HG02588 (cell line): ENCODE measurements at regions not wholly inside any gene's neighbourhood (a gene's known extent, or its start where the extent isn't known, plus 50 kb on each side); places are given as distances from the start of the nearest gene placed in this dataset.

Experiments used
- ATAC-seq: cut with Tn5 transposase; IDR thresholded peaks from one replicate; pipeline ENCODE4 v1.9.1; 2021; ENCODE audit warnings: mild to moderate bottlenecking, moderate library complexity; ENCODE audit not compliant: unreplicated experiment

DNA sequence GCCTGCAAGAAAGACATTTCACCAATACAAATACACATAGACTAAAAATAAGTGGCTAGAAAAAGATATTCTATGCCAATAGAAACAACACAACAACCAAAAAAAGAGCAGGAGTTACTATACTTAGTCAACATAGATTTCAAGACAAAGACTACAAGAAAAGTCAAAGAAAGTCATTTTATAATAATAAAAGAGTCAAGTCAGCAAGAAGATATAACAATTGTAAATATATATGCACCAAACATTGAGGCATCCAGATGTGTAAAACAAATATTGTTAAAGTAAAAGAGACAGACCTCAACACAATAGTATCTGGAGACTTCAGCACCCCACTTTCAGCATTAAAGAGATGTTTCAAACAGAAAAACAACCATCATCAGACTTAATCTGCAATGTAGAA lies 104.6 kb downstream of the AMY1C start:
- ATAC-seq: no peak

GRCh38 chr1:103859721-103860120 lies 110.0 kb downstream of the AMY1C start:
- no peak for ATAC-seq

DNA sequence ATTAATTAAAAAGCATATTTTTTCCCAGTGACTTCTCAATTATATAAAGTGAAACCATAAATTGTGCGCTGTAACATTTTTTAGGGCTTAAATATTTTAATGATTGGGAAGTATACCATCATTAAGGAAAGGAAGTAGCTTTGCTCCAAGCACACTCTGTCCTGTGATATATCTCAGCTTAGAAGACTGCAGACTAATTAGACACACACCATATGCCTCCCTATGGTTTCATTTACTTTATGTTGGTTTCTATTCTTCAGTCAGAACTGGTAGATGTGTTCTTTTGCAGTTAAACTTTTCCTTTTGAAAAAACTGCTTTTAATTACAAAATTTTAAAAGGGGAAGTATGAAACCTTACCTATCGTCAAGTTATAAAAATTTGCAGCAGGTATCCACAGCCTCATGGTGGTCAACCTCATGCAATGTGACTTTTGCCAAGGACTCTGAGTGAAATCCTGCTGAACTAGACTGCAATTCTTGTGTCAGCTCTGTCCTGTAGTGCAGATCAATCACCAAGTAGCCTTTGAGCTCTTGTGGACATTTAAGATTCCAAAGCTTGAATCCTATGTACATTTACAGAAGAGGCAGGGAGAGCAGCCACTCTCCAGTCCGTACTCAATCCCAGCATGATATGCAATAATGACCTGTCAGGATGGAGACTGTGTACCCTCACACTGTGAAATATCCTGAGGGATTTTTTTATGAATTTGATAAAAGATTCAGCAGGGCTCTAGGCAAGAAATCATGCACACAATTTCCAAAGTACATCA lies 149.1 kb downstream of the AMY1C start:
- ATAC-seq: no peak

- ATAC-seq: no peak
Observed at GRCh38 chr1:103900005-103900404, 150.3 kb downstream of the AMY1C start.

DNA sequence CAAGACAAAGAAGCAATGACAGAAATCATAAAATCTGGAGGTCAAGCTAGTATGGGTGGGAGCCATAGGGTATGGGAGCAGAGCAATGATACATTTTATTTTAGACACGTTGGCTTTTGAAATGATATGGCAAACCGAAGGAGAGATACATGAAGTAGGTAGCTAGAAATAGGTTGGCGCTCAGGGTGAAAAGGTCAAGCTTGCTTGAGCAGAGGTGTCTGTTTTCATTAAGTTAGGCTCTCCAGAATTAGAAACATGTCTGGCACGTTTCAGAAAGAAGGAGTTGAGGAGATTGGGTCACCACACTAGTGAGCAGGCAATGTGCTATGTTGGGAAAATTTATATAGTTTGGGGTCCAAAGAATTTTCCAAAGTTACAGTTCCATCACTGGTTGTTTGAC lies 151.4 kb downstream of the AMY1C start:
- no peak for ATAC-seq

DNA sequence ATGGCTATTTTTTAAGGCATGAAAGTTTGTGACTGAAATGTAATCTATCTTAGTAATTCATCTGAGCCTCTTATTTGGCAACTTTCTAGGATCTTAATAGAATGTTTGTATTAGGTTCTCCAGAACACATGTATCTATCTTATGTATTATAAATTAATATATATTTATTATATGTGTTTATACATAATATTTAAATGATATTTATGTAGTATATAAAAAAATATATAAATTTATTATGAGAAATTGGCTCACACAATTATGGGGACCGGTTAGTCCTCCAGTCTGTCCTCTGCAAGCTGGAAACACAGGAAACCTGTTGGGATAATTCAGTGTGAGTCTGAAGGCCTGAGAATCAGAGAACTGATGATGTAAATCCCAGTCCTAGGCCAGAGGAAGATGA lies 155.7 kb downstream of the AMY1C start:
- ATAC-seq: no peak

- no peak for ATAC-seq
Observed at GRCh38 chr1:103911450-103911849, 161.8 kb downstream of the AMY1C start.

DNA sequence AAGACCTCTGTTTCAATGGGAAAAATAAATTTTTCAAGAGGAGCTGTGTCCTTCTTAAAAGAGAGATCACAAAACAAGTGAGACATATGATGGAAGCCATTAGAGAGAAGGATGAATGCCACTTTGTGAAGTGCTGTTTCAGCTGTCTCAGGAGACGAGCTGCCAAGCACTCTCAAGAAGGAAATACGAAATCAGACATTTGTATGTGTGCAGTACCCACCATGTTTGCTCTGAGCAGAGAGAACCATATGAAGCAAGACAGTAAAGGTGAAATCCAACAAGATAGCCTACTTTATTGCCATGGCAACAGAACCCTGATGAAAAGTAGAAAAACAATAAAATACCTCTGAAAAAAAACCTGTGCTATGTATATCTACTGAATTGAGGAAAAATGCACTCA lies 168.1 kb downstream of the AMY1C start:
- no peak for ATAC-seq

DNA sequence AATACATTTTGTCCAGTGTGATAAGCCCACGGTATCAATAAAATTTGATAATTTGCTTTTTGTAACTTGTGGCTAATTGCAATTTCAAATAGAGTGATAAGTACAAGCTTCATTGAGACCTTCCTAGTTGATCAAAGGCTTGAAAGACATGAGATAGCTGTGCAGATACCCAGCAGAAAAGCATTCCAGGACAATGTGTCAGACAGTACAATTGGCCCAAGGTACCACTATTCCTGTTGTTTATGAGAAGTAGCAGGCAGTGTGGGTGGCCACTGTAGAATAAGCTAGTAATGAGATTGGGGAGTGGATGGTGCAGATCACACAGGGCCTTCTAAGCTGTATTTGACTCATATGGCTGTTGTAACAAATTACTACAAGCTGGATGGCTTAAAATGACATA lies 182.2 kb downstream of the AMY1C start:
- no peak for ATAC-seq

- ATAC-seq: no peak
Observed at GRCh38 chr1:103937763-103938357, 188.2 kb downstream of the AMY1C start.

GRCh38 chr1:103941086-103941485 lies 191.4 kb downstream of the AMY1C start:
- ATAC-seq: no peak

DNA sequence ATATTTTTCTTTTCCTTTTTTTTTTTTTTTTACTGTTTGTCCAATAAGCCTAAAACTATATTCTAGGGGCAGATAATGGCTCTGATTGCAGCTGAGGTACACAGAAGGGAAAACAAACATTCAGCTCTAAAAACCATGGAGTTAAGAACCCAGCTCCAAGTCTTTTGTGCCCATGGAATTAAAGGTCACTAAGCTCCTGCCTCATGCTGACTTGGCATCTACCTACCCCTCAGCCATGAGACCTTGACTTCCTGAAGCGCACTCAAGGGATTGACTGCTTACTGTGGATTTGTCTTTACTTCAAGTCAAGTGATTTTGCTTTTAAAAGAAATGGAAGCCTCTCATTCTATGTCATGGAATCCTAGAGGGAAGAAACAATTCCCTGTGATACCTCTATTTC lies 192.3 kb downstream of the AMY1C start:
- ATAC-seq: no peak

DNA sequence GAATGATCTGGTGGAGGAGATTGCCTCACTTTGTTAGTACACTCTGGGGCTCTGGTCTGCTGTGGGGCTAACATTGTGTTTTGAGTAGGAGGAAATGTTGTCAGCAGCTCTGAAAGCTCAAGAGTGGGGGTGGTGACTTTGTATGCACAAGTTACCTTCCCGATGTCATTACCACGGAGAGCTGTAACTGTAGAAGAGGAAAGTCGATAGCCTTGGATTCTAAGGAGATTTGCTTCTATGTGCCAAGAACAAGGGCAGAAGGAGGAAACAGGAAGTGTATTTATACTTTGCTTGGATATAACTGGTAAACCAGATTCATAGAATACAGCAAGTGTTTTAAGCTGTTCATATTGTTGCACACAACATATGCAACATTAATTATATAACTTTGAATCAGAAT lies 196.1 kb downstream of the AMY1C start:
- ATAC-seq: no peak

DNA sequence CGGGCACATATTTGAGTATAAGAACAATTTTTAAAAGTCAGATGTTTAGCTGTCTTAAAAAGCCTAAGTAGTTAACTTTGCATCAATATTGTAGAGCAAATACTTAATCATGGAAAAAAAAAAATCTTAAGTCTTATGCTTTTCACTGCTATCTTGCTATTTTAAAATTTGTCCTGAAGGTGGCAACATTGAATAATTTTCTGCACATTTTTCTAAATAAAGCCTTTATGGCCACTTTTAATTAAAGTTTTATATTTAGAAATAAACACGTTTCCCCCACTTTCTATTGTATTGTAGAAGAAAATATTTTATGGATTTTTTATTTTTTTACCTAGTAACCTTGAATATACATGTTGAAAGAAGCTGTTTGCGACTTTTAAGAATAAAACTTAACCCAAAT lies 198.8 kb downstream of the AMY1C start:
- no peak for ATAC-seq

- ATAC-seq: no peak
Observed at GRCh38 chr1:103949779-103950178, 200.1 kb downstream of the AMY1C start.

DNA sequence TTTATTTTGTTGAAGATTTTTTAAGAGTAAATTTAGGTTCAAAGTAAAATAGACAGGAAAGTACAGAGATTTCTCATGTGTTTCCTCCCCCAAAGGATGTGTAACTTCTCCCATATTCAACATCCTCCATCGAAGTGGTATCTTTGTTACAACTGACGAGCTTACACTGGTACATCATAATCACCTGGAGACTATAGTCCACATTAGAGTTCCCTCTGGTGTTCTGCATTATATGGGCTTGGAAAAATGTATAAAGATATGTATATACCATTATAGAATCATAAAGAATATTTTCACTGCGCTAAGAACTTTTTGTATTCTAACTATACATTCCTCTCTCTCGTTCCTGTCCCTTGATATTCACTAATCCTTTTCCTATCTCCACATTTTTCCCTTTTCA lies 203.7 kb downstream of the AMY1C start:
- no peak for ATAC-seq

- no peak for ATAC-seq
Observed at GRCh38 chr1:103958699-103959098, 209.0 kb downstream of the AMY1C start.

DNA sequence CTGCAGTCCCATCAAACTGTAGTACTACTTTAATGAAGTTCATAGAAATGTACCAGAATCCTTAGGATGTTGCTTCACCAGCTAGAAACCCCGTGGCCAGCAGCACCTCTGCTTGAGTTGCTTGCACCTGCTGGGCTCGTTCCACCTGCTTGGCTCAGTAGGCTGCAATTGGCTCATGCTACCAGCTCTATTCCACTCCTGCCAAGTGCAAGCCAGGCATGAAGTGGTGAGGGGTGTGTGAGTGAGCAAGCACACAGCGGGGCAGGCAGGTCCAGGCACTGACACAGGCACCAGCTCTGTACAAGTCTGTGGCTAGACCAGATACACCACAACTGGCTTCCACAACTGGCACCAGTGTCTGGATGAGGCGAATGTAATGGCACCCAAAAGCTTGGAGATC lies 209.9 kb downstream of the AMY1C start:
- ATAC-seq: no peak

DNA sequence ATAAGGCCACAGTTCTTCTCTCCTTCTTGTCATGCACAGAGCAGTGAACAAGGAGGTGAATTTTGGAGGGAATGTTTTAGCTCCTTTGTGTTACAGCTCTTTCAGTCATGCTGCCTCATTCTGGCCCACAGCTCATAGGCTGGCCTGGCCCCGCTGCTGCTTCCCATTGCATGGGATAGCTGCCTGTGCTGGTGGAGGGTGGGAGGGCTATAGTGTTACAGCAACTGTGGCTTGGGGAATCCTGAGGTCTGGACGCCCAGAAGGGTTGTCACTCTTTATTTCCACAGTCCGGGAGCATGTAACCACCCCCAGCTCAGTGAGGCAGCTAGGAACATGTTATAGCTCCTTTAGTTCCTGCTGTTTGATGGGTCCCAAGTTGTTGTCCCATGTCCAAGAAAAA lies 210.3 kb downstream of the AMY1C start:
- no peak for ATAC-seq

DNA sequence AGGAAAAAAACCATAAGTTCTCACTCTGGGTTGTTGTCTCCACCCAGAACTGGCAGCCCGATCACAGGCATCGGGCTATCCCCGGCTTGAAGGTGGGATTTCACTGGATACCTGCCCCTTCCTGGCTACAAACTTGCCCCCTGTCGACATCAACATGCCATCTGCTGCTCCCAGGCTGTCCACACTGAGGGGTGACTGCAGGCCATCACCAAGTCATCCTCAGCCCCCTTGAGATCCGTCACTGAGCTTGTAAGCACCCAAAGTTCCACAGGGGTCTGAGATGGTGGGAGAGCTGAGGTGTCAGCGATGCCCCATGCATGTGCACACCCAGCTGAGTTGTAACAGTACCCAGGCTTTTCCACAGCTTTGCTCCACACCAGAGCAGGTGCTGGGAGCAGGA lies 211.0 kb downstream of the AMY1C start:
- no peak for ATAC-seq

- no peak for ATAC-seq
Observed at GRCh38 chr1:103986792-103987191, 237.1 kb downstream of the AMY1C start.

DNA sequence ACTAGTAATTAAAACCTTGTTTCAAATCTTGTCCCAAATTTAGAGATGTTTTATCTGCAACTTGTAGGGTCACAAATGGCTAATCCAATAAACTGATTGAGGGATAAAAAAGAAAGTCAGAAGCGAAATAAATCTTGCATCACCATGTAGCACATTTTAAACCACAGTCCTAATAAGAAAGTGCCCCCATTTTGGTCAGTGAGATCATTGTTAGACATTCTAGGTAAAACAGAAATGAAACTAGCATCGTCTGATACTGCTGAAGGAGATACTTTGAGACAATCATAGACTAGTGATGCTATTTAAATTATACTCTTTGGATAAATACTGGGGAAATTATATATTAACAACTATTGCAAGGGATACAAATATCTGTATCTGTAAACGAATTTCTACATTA lies 247.9 kb downstream of the AMY1C start:
- no peak for ATAC-seq
